GM18870 (cell line): ENCODE measurements at regions not wholly inside any gene's neighbourhood (a gene's known extent, or its start where the extent isn't known, plus 50 kb on each side); places are given as distances from the start of the nearest gene placed in this dataset.

Source experiments
- ATAC-seq: cut with Tn5 transposase; IDR thresholded peaks from one replicate; pipeline ENCODE4 v1.9.1; 2021; ENCODE audit warnings: moderate library complexity; ENCODE audit not compliant: unreplicated experiment

- no peak for ATAC-seq
These were observed 125.7 kb upstream of the RIPOR2 start for GRCh38 chr6:25061289-25061936.

DNA sequence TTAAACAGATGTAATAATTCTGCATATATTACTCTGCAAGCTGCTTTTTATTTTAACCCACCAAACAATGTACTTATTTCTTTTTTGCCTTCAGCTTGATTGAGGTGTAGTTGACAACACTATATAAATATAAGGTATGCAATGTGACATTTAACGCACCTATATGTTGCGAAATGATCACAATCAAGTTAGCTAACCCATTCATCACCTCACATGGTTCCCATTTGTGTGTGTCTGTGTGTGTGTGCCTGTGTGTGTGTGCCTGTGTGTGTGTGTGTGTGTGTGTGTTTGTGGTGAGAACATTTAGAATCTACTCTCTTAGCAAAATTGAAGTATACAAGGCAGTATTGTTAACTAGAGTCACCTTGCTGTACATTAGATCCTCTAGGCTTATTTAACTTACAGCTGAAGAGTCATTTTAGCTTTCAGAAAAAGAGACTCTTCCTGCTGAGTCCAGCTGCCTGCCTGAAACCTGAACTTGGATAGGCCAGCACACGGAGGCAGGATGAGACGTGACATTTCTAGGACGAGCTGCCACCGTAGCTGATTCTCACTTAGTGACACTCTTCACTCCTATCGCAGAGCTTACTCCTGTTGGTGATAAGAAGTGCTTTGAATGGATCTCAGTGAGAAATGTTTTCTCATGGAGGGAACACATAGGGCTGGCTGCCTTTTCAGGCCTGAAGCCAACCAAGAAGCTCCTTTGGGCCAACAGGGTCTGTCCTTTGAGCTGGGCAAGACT, 126.5 kb upstream of the RIPOR2 start:
- ATAC-seq: no peak

- ATAC-seq: no peak
These were observed 128.2 kb upstream of the RIPOR2 start for GRCh38 chr6:25064006-25064405.

DNA sequence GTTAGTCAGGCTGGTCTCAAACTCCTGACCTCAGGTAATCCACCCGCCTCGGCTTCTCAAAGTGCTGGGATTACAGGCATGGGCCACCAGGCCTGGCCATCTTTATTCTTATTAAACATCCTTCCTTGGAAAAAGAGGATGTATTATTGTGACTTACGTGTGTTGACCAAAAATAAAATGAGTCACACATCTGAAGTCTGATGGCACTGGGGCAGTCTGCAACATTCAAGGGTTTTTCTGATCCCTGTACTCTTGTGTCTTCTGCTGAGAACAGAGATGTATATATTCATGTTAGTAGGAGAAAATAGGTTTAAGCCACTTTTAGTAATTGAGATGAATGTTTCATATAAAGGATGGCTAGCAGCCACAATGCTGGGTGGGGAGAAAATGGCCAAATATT, 129.9 kb upstream of the RIPOR2 start:
- ATAC-seq: no peak

DNA sequence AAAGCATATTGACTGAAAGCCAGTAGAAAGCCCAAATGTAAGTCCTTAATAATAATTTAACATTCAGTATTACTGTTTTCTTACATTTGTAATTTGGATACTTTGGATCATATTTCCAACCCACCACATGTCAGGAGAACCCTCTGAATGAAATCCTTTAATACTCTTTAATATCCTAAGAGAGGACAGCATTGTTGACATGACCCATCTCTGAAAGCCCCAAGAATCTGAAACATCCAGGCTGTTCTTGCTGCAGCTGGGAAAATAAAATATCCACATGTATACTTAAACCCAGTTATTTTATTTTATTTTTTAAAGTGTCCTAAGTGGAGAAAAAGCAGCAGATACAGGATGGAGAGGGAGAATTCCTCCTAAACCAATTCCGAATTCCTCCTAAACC, 130.8 kb upstream of the RIPOR2 start:
- ATAC-seq: no peak

GRCh38 chr6:25068866-25069265, 133.1 kb upstream of the RIPOR2 start:
- ATAC-seq: no peak

DNA sequence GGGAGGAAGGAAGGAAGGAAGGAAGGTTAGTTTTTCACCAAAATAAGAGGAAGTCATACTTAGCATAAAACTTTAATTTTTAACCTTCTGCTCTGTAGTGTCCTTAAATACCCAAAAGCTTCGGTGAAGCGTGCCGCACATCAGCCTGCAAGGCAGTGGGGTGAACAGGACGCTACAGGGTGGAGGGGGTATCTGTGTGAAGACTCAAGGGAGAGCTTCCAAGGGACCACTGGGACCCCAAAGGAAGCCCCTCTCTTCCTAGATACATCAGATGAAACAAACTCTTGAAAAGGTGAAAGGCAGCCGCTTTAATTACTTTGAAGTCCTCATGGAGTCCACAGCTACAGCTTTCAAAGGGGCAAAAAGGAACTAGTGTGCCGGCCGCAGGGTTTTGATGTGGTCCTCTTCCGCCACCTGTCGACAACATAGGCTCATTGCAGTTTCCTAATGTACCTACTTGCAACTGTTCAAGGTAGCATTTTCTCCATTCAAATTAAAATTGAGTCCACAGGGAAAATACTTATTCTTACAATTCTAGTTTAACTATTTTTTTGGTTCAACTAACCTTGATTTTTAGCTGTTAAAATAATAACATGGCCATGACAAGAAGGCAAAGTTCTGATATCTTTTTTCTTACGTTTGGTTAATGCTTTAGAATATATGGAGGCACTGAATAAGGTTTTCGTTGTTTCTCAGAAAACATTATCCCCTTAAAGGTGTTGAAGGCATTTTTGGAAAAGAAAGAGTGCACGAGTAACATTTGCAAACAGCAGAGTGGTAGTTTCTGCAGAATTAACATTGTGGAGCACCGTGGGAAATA, 135.0 kb upstream of the RIPOR2 start:
- ATAC-seq: no peak

DNA sequence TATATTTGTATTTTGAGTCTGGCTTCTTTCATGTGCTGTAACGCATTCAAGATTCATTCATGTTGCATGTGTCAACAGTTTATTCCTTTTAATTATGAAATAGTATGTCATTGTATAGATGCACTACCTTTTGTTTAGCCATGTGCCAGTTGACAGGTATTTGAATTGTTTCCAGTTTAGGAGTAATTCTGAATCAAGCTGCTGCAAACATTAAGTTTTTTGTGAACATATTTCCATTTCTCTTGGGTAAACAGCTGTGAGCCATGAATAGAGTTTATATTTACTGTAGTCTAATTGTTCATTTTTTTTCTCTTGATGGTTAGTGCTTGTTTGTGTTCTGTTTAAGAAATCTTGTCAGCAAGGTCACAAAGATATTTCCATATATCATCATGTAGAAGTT, 142.4 kb upstream of the RIPOR2 start:
- no peak for ATAC-seq

DNA sequence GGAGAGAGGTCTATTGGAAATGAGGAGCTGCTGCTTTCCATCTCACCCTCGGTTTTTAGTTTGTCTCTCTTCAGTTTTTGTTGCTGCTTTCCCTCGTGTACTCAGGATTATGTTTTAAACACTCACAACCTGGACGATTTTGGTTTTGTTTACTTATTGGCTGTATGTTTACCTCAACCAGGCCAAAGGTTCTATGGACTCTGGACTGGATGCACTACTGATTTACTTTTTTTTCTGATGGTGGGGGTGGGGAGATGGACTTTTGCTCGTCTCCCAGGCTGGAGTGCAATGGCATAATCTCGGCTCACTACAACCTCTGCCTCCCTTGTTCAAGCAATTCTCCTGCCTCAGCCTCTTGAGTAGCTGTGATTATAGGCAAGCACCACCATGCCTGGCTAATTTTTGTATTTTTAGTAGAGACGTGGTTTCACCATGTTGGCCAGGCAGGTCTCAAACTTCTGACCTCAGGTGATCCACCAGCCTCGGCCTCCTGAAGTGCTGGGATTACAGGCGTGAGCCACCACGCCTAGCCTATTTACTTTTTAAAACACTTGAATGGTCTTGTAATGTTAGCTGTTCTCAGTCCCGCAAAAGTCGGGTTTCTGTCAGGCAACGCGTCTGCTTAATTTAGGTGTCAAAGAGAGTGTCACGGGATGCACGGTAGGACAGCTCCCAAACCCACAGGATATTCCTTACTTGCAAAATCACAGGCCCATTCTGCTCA, 148.2 kb upstream of the RIPOR2 start:
- ATAC-seq: no peak

GRCh38 chr6:25084508-25084833, 148.7 kb upstream of the RIPOR2 start:
- no peak for ATAC-seq

DNA sequence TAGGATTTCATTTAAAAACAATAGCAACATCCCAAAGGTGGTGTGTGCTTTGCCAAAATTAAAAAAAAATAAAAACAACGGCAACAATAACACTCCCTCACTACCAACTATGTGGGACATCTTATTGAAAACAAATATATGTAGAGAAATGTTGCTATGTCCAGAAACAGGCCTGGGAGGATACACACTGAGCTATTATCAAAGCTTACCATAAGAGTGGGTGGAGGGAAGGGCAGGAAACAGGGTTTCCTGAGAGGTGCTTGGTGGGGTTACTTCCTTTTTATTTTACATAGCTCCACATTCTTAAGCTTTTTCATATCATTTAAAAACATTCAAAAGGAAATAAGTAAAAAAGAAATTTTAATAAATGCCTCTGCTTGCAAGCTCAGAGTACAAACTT, 150.0 kb upstream of the RIPOR2 start:
- no peak for ATAC-seq

GRCh38 chr6:25086500-25087091, 150.8 kb upstream of the RIPOR2 start:
- ATAC-seq: no peak

GRCh38 chr6:25088513-25088912, 152.8 kb upstream of the RIPOR2 start:
- ATAC-seq: no peak

GRCh38 chr6:25089442-25089841, 153.7 kb upstream of the RIPOR2 start:
- no peak for ATAC-seq

DNA sequence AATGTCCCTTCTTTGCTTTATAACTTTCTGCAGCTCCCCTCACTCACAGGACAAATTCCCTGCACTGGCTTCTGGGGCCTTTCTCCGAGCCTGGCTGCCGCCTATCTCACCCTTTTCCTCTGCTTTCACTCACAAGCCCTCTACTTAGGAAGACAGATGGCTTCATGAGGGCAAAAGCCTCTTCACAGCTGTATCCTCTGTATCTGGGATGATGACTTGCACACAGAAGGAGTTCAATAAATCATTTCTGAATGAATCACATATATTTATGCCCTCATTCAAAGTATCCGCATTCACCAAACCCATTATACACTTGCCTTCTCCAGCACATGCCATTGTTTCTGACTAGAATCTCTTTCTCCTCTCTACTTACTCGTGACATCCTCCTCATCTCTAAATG, 159.0 kb upstream of the RIPOR2 start:
- no peak for ATAC-seq

- ATAC-seq: no peak
These were observed 164.5 kb upstream of the RIPOR2 start for GRCh38 chr6:25100288-25100687.

DNA sequence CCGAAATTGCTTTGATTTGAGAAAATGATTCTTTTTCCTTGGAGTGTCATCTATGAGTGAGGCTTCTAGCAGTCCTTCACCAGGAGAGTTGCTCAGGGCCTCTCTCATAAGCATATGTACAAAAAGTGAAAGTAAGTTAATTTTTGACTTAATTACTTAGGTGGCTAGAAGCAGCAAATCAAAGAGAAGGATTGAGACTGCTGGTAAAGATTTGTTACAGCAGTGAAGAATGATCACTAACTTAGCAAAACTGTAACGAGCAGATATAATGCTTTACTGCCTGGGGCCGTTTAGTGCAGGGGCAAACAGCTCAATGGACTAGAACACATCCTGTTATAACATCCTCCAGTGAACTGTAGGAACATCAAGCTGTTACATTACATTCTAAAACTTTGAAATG, 167.8 kb upstream of the RIPOR2 start:
- ATAC-seq: no peak

DNA sequence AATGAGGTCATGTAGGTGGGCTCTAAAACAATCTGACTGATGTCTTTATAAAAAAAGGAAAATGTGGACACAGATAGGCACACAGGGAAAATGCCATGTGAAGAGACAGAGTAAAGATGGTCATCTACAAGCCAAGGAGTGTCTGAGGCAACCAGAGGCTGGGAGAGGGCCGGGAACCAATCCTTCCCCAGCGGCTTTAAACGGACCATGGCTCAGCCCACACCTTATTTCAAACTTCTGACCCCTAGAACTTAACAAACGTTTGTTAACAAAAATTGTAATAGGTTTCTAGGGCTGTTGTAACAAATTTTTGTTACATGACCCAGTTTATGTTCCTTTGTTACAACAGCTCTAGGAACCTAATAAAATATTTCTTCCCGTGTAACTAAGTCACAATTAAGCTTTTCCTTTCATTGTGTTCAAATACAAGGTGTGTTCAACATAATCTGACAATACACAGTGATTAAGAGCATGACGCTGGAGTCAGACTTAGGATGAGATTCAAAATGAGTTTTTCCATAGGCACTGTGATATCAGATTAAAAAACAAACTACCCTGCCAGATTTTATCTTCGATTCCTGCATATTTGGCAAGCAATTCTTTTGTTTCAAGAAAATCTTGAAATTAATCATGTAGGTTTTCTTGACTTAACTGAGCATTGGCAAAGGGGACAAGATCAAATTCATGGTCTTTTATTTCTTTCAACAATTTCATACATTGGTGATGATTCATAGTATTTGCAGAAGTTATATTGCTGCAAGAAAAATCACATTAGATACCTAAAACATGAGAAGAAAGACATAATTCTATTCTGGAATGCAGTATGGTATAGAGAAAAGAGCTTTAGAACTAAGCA, 169.5 kb upstream of the RIPOR2 start:
- no peak for ATAC-seq

DNA sequence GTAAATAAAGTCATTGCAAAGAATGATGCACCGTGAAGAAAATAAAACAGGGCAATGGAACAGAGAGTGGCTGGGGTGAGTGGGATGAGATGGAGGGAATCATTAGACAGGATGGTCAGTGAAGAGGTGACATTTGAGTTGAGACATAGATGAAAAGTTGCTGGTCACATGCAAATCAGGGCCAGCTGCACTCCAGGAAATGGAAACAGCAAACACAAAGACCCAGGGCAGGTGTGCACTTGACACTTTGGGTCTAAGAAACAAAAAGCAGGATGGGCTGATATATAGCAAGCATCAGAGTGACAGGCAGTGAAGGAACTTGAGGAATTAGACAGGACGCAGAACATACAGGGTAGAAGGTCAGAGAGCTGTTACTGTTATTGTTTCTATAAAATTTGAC, 171.5 kb upstream of the RIPOR2 start:
- ATAC-seq: peak; percentile 52

- no peak for ATAC-seq
These were observed 167.4 kb upstream of the CARMIL1 start for GRCh38 chr6:25111782-25112181.
